Activated CD4-positive, alpha-beta T cell treated with anti-CD3 and anti-CD28 coated beads for 36 hours (primary cell): ENCODE measurements at regions not wholly inside any gene's neighbourhood (a gene's known extent, or its start where the extent isn't known, plus 50 kb on each side); places are given as distances from the start of the nearest gene placed in this dataset.

Experiments
- ATAC-seq: fragments of 200-7000 bp; cut with Tn5 transposase; one replicate; pipeline ENCODE4 v1.10.0; 2021; ENCODE audit warnings: mild to moderate bottlenecking, moderate library complexity
- CTCF ChIA-PET: fragments of 350-600 bp; sonication (Branson Sonifier 250); formaldehyde crosslinking; loops from one replicate; lab custom pipeline; 2021; ENCODE audit warnings: antibody characterized with exemption; lab: Charles Lee
- POLR2A ChIA-PET: fragments of 350-600 bp; sonication (Branson Sonifier 250); formaldehyde crosslinking; loops from one replicate; lab custom pipeline; 2021; ENCODE audit warnings: antibody characterized with exemption, inconsistent platforms; lab: Charles Lee
- DNase-seq: peaks from one replicate; pipeline ENCODE4 v3.0.0-alpha.2; 2020
- H3K27ac Mint-ChIP-seq: one replicate; pipeline ENCODE4 v1.8.0; 2021; ENCODE audit warnings: mixed read lengths
- H3K27me3 Mint-ChIP-seq: one replicate; pipeline ENCODE4 v1.8.0; 2021; ENCODE audit warnings: mixed read lengths
- H3K36me3 Mint-ChIP-seq: one replicate; pipeline ENCODE4 v1.8.0; 2021; ENCODE audit warnings: low read depth, mixed read lengths
- H3K4me1 Mint-ChIP-seq: one replicate; pipeline ENCODE4 v1.8.0; 2021; ENCODE audit warnings: mixed read lengths
- H3K4me3 Mint-ChIP-seq: one replicate; pipeline ENCODE4 v1.8.0; 2021; ENCODE audit warnings: mild to moderate bottlenecking, moderate library complexity, mixed read lengths
- H3K9me3 Mint-ChIP-seq: one replicate; pipeline ENCODE4 v1.8.0; 2021; ENCODE audit warnings: low read depth, mixed read lengths
- intact Hi-C, 2 experiments: fragments of 100-400 bp; cut with DNase I in 1 of 2; cut with micrococcal nuclease in 1 of 2; formaldehyde crosslinking; loops; one replicate each; pipeline versions ENCODE4 v1.14.2 to v1.15.1; 2022 to 2024; cut with DNase I, micrococcal nuclease

GRCh38 chr3:35950021-35950420 is 310.7 kb downstream of the ARPP21 start:
- ATAC-seq (no peak), DNase-seq (no peak)
- CTCF ChIA-PET, result no interaction called here
- Mint-ChIP-seq H3K27me3 (no peaks in the 10 kb centered on the region), H3K27ac (no peak overlapping the region), H3K4me1 (peaks cover 3% of the 10 kb centered on the region), H3K9me3 (no peaks in the 10 kb centered on the region), H3K4me3 (no peak overlapping the region), H3K36me3 (no peaks in the 10 kb centered on the region)
- POLR2A ChIA-PET, result no interaction called here
- intact Hi-C loops, result no loop called here

GRCh38 chr3:35954413-35954812 is 315.1 kb downstream of the ARPP21 start:
- no peaks in the 10 kb centered on the region for H3K4me1 Mint-ChIP-seq
- no peak overlapping the region for H3K4me3 Mint-ChIP-seq

GRCh38 chr3:35965908-35966307 is 326.6 kb downstream of the ARPP21 start:
- no peak overlapping the region for H3K4me3 Mint-ChIP-seq
- DNase-seq (no peak), ATAC-seq (no peak)
- CTCF ChIA-PET, result interaction anchor here (1.1 to 2.1 kb wide), 2 partner anchors 10 to 743 kb away, joined by 3 to 5 read pairs; no protein-coding TSS in a partner anchor
- H3K36me3 Mint-ChIP-seq, result no peaks in the 10 kb centered on the region
- intact Hi-C loops, result loop anchor here (1.0 to 10.0 kb wide), 4 partner anchors 576 to 989 kb away; no protein-coding TSS in a partner anchor
- H3K9me3 Mint-ChIP-seq, result no peaks in the 10 kb centered on the region
- H3K27ac Mint-ChIP-seq, result no peak overlapping the region
- peaks cover 2% of the 10 kb centered on the region for H3K27me3 Mint-ChIP-seq
- POLR2A ChIA-PET, result no interaction called here
- peaks cover 2% of the 10 kb centered on the region for H3K4me1 Mint-ChIP-seq

More at GRCh38 chr3:35954413-35954812, 315.1 kb downstream of the ARPP21 start:
- peaks cover 2% of the 10 kb centered on the region for H3K27me3 Mint-ChIP-seq
- ChIA-PET CTCF (interaction anchor here (0.9 kb wide), 1 partner anchor 20 kb away, joined by 3 read pairs; no protein-coding TSS in a partner anchor), POLR2A (interaction anchor here (0.7 kb wide), 1 partner anchor 852 kb away, joined by 3 read pairs; no protein-coding TSS in a partner anchor)
- H3K9me3 Mint-ChIP-seq, result no peaks in the 10 kb centered on the region
- H3K27ac Mint-ChIP-seq, result no peak overlapping the region
- no peak for DNase-seq
- no peaks in the 10 kb centered on the region for H3K36me3 Mint-ChIP-seq
- no peak for ATAC-seq
- intact Hi-C loops, result no loop called here

- POLR2A ChIA-PET, result no interaction called here
- peaks cover 2% of the 10 kb centered on the region for H3K27me3 Mint-ChIP-seq
- no peaks in the 10 kb centered on the region for H3K9me3 Mint-ChIP-seq
- ATAC-seq, result no peak
- DNase-seq, result no peak
- H3K36me3 Mint-ChIP-seq, result no peaks in the 10 kb centered on the region
- no peak overlapping the region for H3K27ac Mint-ChIP-seq
- no peak overlapping the region for H3K4me3 Mint-ChIP-seq
- CTCF ChIA-PET, result interaction anchor here (0.7 to 2.1 kb wide), 2 partner anchors 11 to 762 kb away, joined by 3 to 5 read pairs; no protein-coding TSS in a partner anchor
- intact Hi-C loops, result loop anchor here (1.0 to 10.0 kb wide), 4 partner anchors 575 to 988 kb away; no protein-coding TSS in a partner anchor
- peaks cover 2% of the 10 kb centered on the region for H3K4me1 Mint-ChIP-seq
These were observed 327.5 kb downstream of the ARPP21 start for GRCh38 chr3:35966629-35967464.

GRCh38 chr3:35968043-35968622 is 328.8 kb downstream of the ARPP21 start:
- intact Hi-C loops, result loop anchor here (5.0 to 10.0 kb wide), 3 partner anchors 574 to 987 kb away; no protein-coding TSS in a partner anchor
- Mint-ChIP-seq H3K4me3 (no peak overlapping the region), H3K27me3 (peaks cover 4% of the 10 kb centered on the region), H3K4me1 (peaks cover 2% of the 10 kb centered on the region), H3K27ac (no peak overlapping the region), H3K9me3 (no peaks in the 10 kb centered on the region), H3K36me3 (no peaks in the 10 kb centered on the region)
- DNase-seq (no peak), ATAC-seq (no peak)
- ChIA-PET CTCF (interaction anchor here (0.7 kb wide), 1 partner anchor 578 kb away, joined by 3 read pairs; no protein-coding TSS in a partner anchor), POLR2A (no interaction called here)

GRCh38 chr3:35969406-35969805 is 330.1 kb downstream of the ARPP21 start:
- Mint-ChIP-seq H3K27ac (no peak overlapping the region), H3K27me3 (peaks cover 4% of the 10 kb centered on the region), H3K9me3 (no peaks in the 10 kb centered on the region), H3K4me3 (no peak overlapping the region), H3K36me3 (no peaks in the 10 kb centered on the region), H3K4me1 (peaks cover 2% of the 10 kb centered on the region)
- ATAC-seq (no peak), DNase-seq (no peak)
- CTCF ChIA-PET, result no interaction called here
- intact Hi-C loops, result loop anchor here (5.0 to 10.0 kb wide), 3 partner anchors 573 to 985 kb away; no protein-coding TSS in a partner anchor
- POLR2A ChIA-PET, result no interaction called here

- H3K4me1 Mint-ChIP-seq, result peaks cover 2% of the 10 kb centered on the region
- peaks cover 4% of the 10 kb centered on the region for H3K27me3 Mint-ChIP-seq
These were observed 331.5 kb downstream of the ARPP21 start for GRCh38 chr3:35970793-35971192.

GRCh38 chr3:35971686-35972085 is 332.4 kb downstream of the ARPP21 start:
- CTCF ChIA-PET, result interaction anchor here (0.6 kb wide), 1 partner anchor 871 kb away, joined by 3 read pairs; no protein-coding TSS in a partner anchor
- intact Hi-C loops, result no loop called here

More at GRCh38 chr3:35970793-35971192, 331.5 kb downstream of the ARPP21 start:
- CTCF ChIA-PET, result interaction anchor here (0.6 to 0.7 kb wide), 2 partner anchors 81 to 872 kb away, joined by 3 read pairs; no protein-coding TSS in a partner anchor
- Mint-ChIP-seq H3K4me3 (no peak overlapping the region), H3K27ac (no peak overlapping the region), H3K9me3 (no peaks in the 10 kb centered on the region), H3K36me3 (no peaks in the 10 kb centered on the region)
- POLR2A ChIA-PET, result no interaction called here
- ATAC-seq (no peak), DNase-seq (no peak)
- intact Hi-C loops, result no loop called here

GRCh38 chr3:35974872-35975271 is 335.5 kb downstream of the ARPP21 start:
- peaks cover 2% of the 10 kb centered on the region for H3K4me1 Mint-ChIP-seq
- H3K4me3 Mint-ChIP-seq, result no peak overlapping the region
- intact Hi-C loops, result no loop called here
- H3K27ac Mint-ChIP-seq, result no peak overlapping the region
- peaks cover 4% of the 10 kb centered on the region for H3K27me3 Mint-ChIP-seq
- no peak for ATAC-seq
- no peaks in the 10 kb centered on the region for H3K9me3 Mint-ChIP-seq
- DNase-seq, result no peak
- POLR2A ChIA-PET, result no interaction called here
- CTCF ChIA-PET, result no interaction called here
- no peaks in the 10 kb centered on the region for H3K36me3 Mint-ChIP-seq

More at GRCh38 chr3:35971686-35972085, 332.4 kb downstream of the ARPP21 start:
- H3K4me3 Mint-ChIP-seq, result no peak overlapping the region
- no peaks in the 10 kb centered on the region for H3K9me3 Mint-ChIP-seq
- peaks cover 2% of the 10 kb centered on the region for H3K4me1 Mint-ChIP-seq
- no peak for DNase-seq
- peaks cover 4% of the 10 kb centered on the region for H3K27me3 Mint-ChIP-seq
- POLR2A ChIA-PET, result no interaction called here
- no peaks in the 10 kb centered on the region for H3K36me3 Mint-ChIP-seq
- ATAC-seq, result no peak
- H3K27ac Mint-ChIP-seq, result no peak overlapping the region

GRCh38 chr3:35986161-35986560 is 346.8 kb downstream of the ARPP21 start:
- ChIA-PET POLR2A (no interaction called here), CTCF (no interaction called here)
- H3K36me3 Mint-ChIP-seq, result no peaks in the 10 kb centered on the region

GRCh38 chr3:35987386-35987785 is 348.1 kb downstream of the ARPP21 start:
- H3K4me3 Mint-ChIP-seq, result no peak overlapping the region
- intact Hi-C loops, result no loop called here
- no peaks in the 10 kb centered on the region for H3K9me3 Mint-ChIP-seq
- H3K27me3 Mint-ChIP-seq, result no peaks in the 10 kb centered on the region
- no peak for DNase-seq
- POLR2A ChIA-PET, result no interaction called here
- no peaks in the 10 kb centered on the region for H3K36me3 Mint-ChIP-seq
- no peaks in the 10 kb centered on the region for H3K4me1 Mint-ChIP-seq
- CTCF ChIA-PET, result no interaction called here
- H3K27ac Mint-ChIP-seq, result no peak overlapping the region
- no peak for ATAC-seq

More at GRCh38 chr3:35986161-35986560, 346.8 kb downstream of the ARPP21 start:
- Mint-ChIP-seq H3K4me3 (no peak overlapping the region), H3K9me3 (no peaks in the 10 kb centered on the region), H3K4me1 (no peaks in the 10 kb centered on the region), H3K27me3 (no peaks in the 10 kb centered on the region), H3K27ac (no peak overlapping the region)
- DNase-seq (no peak), ATAC-seq (no peak)
- intact Hi-C loops, result no loop called here
